ENCODE measurements at regions not wholly inside any gene's neighbourhood (a gene's known extent, or its start where the extent isn't known, plus 50 kb on each side); places are given as distances from the start of the nearest gene placed in this dataset.

DNA sequence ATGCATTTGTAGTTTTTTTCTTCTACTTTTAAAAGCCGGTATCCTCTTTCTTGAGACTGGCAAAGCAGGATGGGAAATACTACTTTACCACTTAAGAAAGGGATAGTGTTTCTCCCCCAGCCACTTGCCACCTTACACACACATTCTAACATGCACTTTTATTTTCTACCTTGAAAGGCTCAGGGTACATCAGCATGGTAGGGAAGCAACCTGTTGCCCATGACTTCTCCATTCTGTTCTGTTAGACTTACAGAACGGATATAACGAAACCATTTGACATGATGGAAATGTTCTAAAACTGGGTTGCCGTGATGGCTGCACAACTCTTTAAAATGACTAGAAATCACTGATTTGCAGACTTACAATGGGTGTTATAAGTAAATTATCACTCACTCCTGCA lies 405.5 kb downstream of the SHQ1 start:
- no peak for DNase-seq
- Mint-ChIP-seq H3K4me1 (ENCODE audit: low read depth, unreplicated experiment) (peaks cover 31% of the 10 kb centered on the region), H3K27me3 (ENCODE audit: unreplicated experiment) (peaks cover 3% of the 10 kb centered on the region), H3K36me3 (ENCODE audit: unreplicated experiment) (no peaks in the 10 kb centered on the region), H3K4me3 (ENCODE audit: unreplicated experiment) (no peak overlapping the region), H3K27ac (ENCODE audit: unreplicated experiment) (no peak overlapping the region), H3K9me3 (ENCODE audit: unreplicated experiment) (peaks cover 3% of the 10 kb centered on the region)
- no peak for TF ChIP-seq CTCF (IDR thresholded peaks at IDR 0.05; ENCODE audit: partially characterized antibody, unreplicated experiment)

DNA sequence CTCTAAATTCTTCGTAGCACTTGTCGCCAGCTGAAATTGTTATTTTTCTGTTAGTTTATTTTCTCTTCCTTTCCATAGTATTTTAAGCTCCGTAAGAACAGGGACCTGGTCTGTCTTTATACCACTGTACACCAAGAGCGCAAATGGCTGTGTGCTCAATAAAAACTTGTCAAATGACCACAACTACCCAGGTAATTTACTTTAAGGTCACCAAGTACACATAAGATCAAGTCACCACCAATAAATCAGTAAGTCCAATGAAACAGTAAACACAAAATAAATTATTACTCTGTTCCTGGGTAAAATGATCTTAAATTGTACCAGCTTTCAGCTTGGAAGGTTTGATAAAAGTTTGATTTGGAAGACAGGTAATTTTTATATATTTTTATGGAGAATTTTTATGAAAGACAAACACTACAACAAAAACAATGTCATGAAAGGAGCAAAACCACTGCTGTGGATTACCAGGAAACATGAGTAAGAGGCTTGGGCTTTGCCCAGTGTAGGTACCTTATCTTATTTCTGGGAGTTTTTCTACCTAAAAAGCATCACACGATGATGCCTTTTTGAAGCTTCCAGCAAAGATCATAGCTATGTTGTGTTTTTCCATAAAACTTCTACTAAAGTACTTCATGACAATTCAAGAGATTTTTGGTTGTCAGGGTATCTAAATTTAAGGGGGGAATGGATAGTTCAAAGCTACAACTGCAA lies 406.8 kb downstream of the SHQ1 start:
- Mint-ChIP-seq H3K4me1 (ENCODE audit: low read depth, unreplicated experiment) (peaks cover 31% of the 10 kb centered on the region), H3K27ac (ENCODE audit: unreplicated experiment) (no peak overlapping the region), H3K4me3 (ENCODE audit: unreplicated experiment) (no peak overlapping the region), H3K27me3 (ENCODE audit: unreplicated experiment) (peaks cover 3% of the 10 kb centered on the region), H3K36me3 (ENCODE audit: unreplicated experiment) (no peaks in the 10 kb centered on the region), H3K9me3 (ENCODE audit: unreplicated experiment) (peaks cover 3% of the 10 kb centered on the region)
- no peak for TF ChIP-seq CTCF (IDR thresholded peaks at IDR 0.05; ENCODE audit: partially characterized antibody, unreplicated experiment)
- DNase-seq, result no peak

GRCh38 chr3:72440491-72440890 lies 407.8 kb downstream of the SHQ1 start:
- H3K27me3 Mint-ChIP-seq (ENCODE audit: unreplicated experiment), result no peaks in the 10 kb centered on the region
- H3K27ac Mint-ChIP-seq (ENCODE audit: unreplicated experiment), result no peak overlapping the region

GRCh38 chr3:72439321-72440183 lies 408.7 kb downstream of the SHQ1 start:
- no peaks in the 10 kb centered on the region for H3K36me3 Mint-ChIP-seq (ENCODE audit: unreplicated experiment)
- no peak for TF ChIP-seq CTCF (IDR thresholded peaks at IDR 0.05; ENCODE audit: partially characterized antibody, unreplicated experiment)
- no peak for DNase-seq
- H3K27ac Mint-ChIP-seq (ENCODE audit: unreplicated experiment), result no peak overlapping the region
- no peaks in the 10 kb centered on the region for H3K27me3 Mint-ChIP-seq (ENCODE audit: unreplicated experiment)
- H3K4me1 Mint-ChIP-seq (ENCODE audit: low read depth, unreplicated experiment), result peaks cover 22% of the 10 kb centered on the region
- no peak overlapping the region for H3K4me3 Mint-ChIP-seq (ENCODE audit: unreplicated experiment)
- no peaks in the 10 kb centered on the region for H3K9me3 Mint-ChIP-seq (ENCODE audit: unreplicated experiment)

More at GRCh38 chr3:72440491-72440890, 407.8 kb downstream of the SHQ1 start:
- H3K9me3 Mint-ChIP-seq (ENCODE audit: unreplicated experiment), result no peaks in the 10 kb centered on the region
- H3K4me1 Mint-ChIP-seq (ENCODE audit: low read depth, unreplicated experiment), result peaks cover 27% of the 10 kb centered on the region
- no peaks in the 10 kb centered on the region for H3K36me3 Mint-ChIP-seq (ENCODE audit: unreplicated experiment)
- TF ChIP-seq CTCF (IDR thresholded peaks at IDR 0.05; ENCODE audit: partially characterized antibody, unreplicated experiment), result no peak
- no peak for DNase-seq
- H3K4me3 Mint-ChIP-seq (ENCODE audit: unreplicated experiment), result no peak overlapping the region

Data from glutamatergic neuron (in vitro differentiated cells).